Stomach (tissue), 4 donors: ENCODE measurements at regions not wholly inside any gene's neighbourhood (a gene's known extent, or its start where the extent isn't known, plus 50 kb on each side); places are given as distances from the start of the nearest gene placed in this dataset.

Experiments used
- CTCF ChIP-seq, 7 experiments: fragments of 450-650 bp in 4 of 7; fragments of 200-600 bp in 3 of 7; sonication (generic) in 3 of 7; IDR thresholded peaks; one replicate each; pipeline ENCODE4 v1.5.1; 2016 to 2019; ENCODE audit warnings: antibody characterized with exemption in 7 of 7, control low read depth in 2 of 7, mild to moderate bottlenecking in 1 of 7
- POLR2AphosphoS5 ChIP-seq, 3 donors: sonication (generic); formaldehyde crosslinking; IDR thresholded peaks; one replicate each; pipeline ENCODE4 v1.6.1; 2016; ENCODE audit warnings: antibody characterized with exemption in 3 of 3

- TF ChIP-seq POLR2AphosphoS5 (IDR thresholded peaks at IDR 0.05): no peak
- TF ChIP-seq CTCF (IDR thresholded peaks at IDR 0.05): no peak
Observed at GRCh38 chr4:156598138-156598681, 373.4 kb downstream of the PDGFC start.
